HepG2 (cell line): ENCODE measurements at regions not wholly inside any gene's neighbourhood (a gene's known extent, or its start where the extent isn't known, plus 50 kb on each side); places are given as distances from the start of the nearest gene placed in this dataset.

Source experiments
- ATAC-seq: fragments of 200-7000 bp; cut with Tn5 transposase; 3 replicates; pipeline ENCODE4 v1.9.1; 2020; ENCODE audit warnings: mild to moderate bottlenecking, moderate library complexity
- BruUV-seq: library from RNA; stranded (reverse); fragments of 400-500 nt; replicated peaks from 2 replicates; lab custom pipeline; 2021; lab: Mats Ljungman, UMichigan
- CTCF ChIA-PET: fragments of 300-600 bp; formaldehyde crosslinking; extraction: SDS; loops from one replicate; lab custom pipeline; 2021; ENCODE audit warnings: low total read pairs, inconsistent platforms, low intra/inter-chr PET ratio; lab: Yijun Ruan, JAX
- POLR2A ChIA-PET: fragments of 350-600 bp; sonication (Branson Sonifier 250); formaldehyde crosslinking; loops from one replicate; lab custom pipeline; 2020; ENCODE audit warnings: antibody characterized with exemption, inconsistent platforms; lab: Yijun Ruan, JAX
- DNase-seq: peaks from one replicate; pipeline ENCODE4 v3.0.0-alpha.2; 2015; ENCODE audit warnings: low spot score
- FAIRE-seq: peaks from 3 replicates; lab custom pipeline; 2011; peaks lifted over from hg19 to GRCh38; lab: Jason Lieb, UNC
- H2AFZ ChIP-seq: one replicate; pipeline ENCODE4 v1.6.1; 2011; ENCODE audit warnings: low read length, inconsistent platforms
- H3K27ac ChIP-seq: fragments of 300-600 bp; 3 replicates; pipeline ENCODE4 v1.8.0; 2011; ENCODE audit warnings: mixed run types, mild to moderate bottlenecking, mixed read lengths, low read length, inconsistent platforms; ENCODE audit not compliant: insufficient read depth; ENCODE audit errors: extremely low read length
- H3K27me3 ChIP-seq, 2 experiments: fragments of 200-600 bp in 1 of 2; 2 replicates in 1 of 2; 3 replicates in 1 of 2; pipeline versions ENCODE4 v1.6.0 to v1.8.0; 2011; ENCODE audit warnings: low read length in 2 of 2, mild to moderate bottlenecking in 2 of 2, moderate library complexity in 2 of 2, inconsistent platforms in 1 of 2; ENCODE audit not compliant: insufficient read depth in 2 of 2, control insufficient read depth in 1 of 2
- H3K36me3 ChIP-seq, 2 experiments: fragments of 200-600 bp in 1 of 2; replicated peaks in 1 of 2; 2 replicates in 1 of 2; 3 replicates in 1 of 2; pipeline versions ENCODE4 v1.5.1 to v1.8.0; 2011; ENCODE audit warnings: low read length in 2 of 2, inconsistent platforms in 1 of 2; ENCODE audit not compliant: insufficient read depth in 2 of 2, control insufficient read depth in 1 of 2
- H3K4me1 ChIP-seq: 2 replicates; pipeline ENCODE4 v1.5.1; 2012; ENCODE audit warnings: low read length, inconsistent platforms; ENCODE audit not compliant: insufficient read depth
- H3K4me2 ChIP-seq: 2 replicates; pipeline ENCODE4 v1.6.0; 2011; ENCODE audit warnings: low read depth, low read length, inconsistent platforms
- H3K4me3 ChIP-seq, 3 experiments: fragments of 200-600 bp in 1 of 3; sonication (generic), shearing (Covaris generic) in 1 of 3; replicated peaks in 1 of 3; 2 replicates each; pipeline ENCODE4 v1.5.1; 2011 to 2016; ENCODE audit warnings: low read length in 3 of 3, inconsistent platforms in 2 of 3, low read depth in 2 of 3, mild to moderate bottlenecking in 2 of 3, control low read depth in 1 of 3, mixed read lengths in 1 of 3; ENCODE audit not compliant: insufficient read depth in 1 of 3
- H3K79me2 ChIP-seq: one replicate; pipeline ENCODE4 v1.6.1; 2011; ENCODE audit warnings: low read length, inconsistent platforms; ENCODE audit not compliant: insufficient read depth
- H3K9ac ChIP-seq: 2 replicates; pipeline ENCODE4 v1.6.0; 2011; ENCODE audit warnings: mild to moderate bottlenecking, low read depth, low read length, inconsistent platforms; ENCODE audit not compliant: insufficient read depth
- H3K9me3 ChIP-seq: 2 replicates; pipeline ENCODE4 v1.5.1; 2012; ENCODE audit warnings: mild to moderate bottlenecking, low read length
- H4K20me1 ChIP-seq: 2 replicates; pipeline ENCODE4 v1.6.0; 2011; ENCODE audit warnings: inconsistent platforms, mild to moderate bottlenecking, low read length, moderate library complexity; ENCODE audit not compliant: insufficient read depth
- CREB1 ChIP-seq, 2 experiments: fragments of 450-650 bp in 1 of 2; IDR thresholded peaks; 2 replicates each; pipeline ENCODE4 v1.6.1; 2016 to 2017; ENCODE audit warnings: control low read depth in 1 of 2, mild to moderate bottlenecking in 1 of 2, missing compliant biosample characterization in 1 of 2, missing genetic modification characterization in 1 of 2
- ETV5 ChIP-seq: IDR thresholded peaks from 2 replicates; pipeline ENCODE4 v1.6.1; 2018; ENCODE audit warnings: missing biosample characterization, missing genetic modification reagents, inconsistent platforms, borderline replicate concordance
- MTF1 ChIP-seq: sonication (generic); formaldehyde crosslinking; IDR thresholded peaks from 2 replicates; pipeline ENCODE4 v1.5.0; 2020; ENCODE audit warnings: missing genetic modification reagents
- PITX1 ChIP-seq: sonication (generic); formaldehyde crosslinking; IDR thresholded peaks from 2 replicates; pipeline ENCODE4 v1.5.1; 2020; ENCODE audit warnings: mild to moderate bottlenecking, missing genetic modification reagents
- PPARG ChIP-seq: conservative IDR thresholded peaks from 2 replicates; pipeline ENCODE4 v1.6.1; 2016; ENCODE audit warnings: missing biosample characterization, missing genetic modification reagents
- RBAK ChIP-seq: sonication (generic); formaldehyde crosslinking; IDR thresholded peaks from 2 replicates; pipeline ENCODE4 v1.5.1; 2020; ENCODE audit warnings: mild to moderate bottlenecking, missing genetic modification reagents
- SUZ12 ChIP-seq: fragments of 150-350 bp; IDR thresholded peaks from 2 replicates; pipeline ENCODE4 v1.6.1; 2014; ENCODE audit warnings: low read depth, low read length
- ZNF550 ChIP-seq: sonication (generic); formaldehyde crosslinking; IDR thresholded peaks from 2 replicates; pipeline ENCODE4 v1.4.0; 2020; ENCODE audit warnings: mild to moderate bottlenecking, missing genetic modification reagents, borderline replicate concordance
- WGBS: methylation state at CpG from one replicate; pipeline ENCODE4 v1.1.6; 2017; ENCODE audit warnings: low lambda C conversion rate; 5-methylcytosine and 5-hydroxymethylcytosine counted together
- in situ Hi-C: cut with HindIII; loops from 2 replicates; pipeline ENCODE4 v1.10.0; 2017; ENCODE audit warnings: low pct_unique_long_range_greater_than_20kb; ENCODE audit not compliant: extremely low pct_ligation_motif_present
- intact Hi-C: fragments of 100-400 bp; cut with micrococcal nuclease; formaldehyde crosslinking; loops from one replicate; pipeline ENCODE4 v1.10.0; 2022; ENCODE audit not compliant: unreplicated experiment
- TF ChIP-seq, protein P1 (sequence below): sonication (generic); formaldehyde crosslinking; IDR thresholded peaks from 2 replicates; pipeline ENCODE4 v1.4.0; 2020; ENCODE audit warnings: missing genetic modification reagents
- TF ChIP-seq, protein P2 (sequence below): sonication (generic); formaldehyde crosslinking; IDR thresholded peaks from 2 replicates; pipeline ENCODE4 v1.4.0; 2020; ENCODE audit warnings: missing genetic modification reagents, borderline replicate concordance
- TF ChIP-seq, protein P3 (sequence below): sonication (generic); formaldehyde crosslinking; IDR thresholded peaks from 2 replicates; pipeline ENCODE4 v1.4.0; 2020; ENCODE audit warnings: missing genetic modification reagents, mild to moderate bottlenecking, borderline replicate concordance

DNA sequence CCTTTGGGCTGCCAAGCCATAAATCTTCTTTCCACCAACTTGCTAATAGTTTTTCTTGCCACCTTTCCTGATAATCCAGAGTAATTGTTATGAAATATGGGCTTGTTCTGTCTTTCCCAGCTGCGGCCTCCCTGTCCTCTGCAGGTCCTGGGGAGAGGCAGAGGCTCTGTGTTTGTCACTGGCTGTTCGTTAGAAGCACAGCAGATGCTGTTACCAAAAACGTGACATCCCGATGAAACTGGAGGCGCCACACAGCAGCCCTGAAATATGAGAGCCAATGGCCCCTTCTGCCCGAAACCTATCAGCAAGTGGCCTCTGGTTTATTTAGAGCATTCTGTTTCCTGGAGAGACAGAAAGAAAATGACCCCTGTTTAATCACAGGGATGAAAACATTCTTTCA is 115.1 kb upstream of the ANKFN1 start:
- ChIA-PET POLR2A (no interaction called here), CTCF (no interaction called here)
- Histone ChIP-seq H4K20me1 (no peaks in the 10 kb centered on the region), H3K4me1 (no peaks in the 10 kb centered on the region), H3K9ac (no peak overlapping the region), H3K27ac (no peak overlapping the region), H3K9me3 (no peaks in the 10 kb centered on the region), H3K27me3 (no peaks in the 10 kb centered on the region), H3K4me2 (no peak overlapping the region), H3K4me3 (no peak overlapping the region), H3K36me3 (no peaks in the 10 kb centered on the region), H2AFZ (no peak overlapping the region)
- FAIRE-seq = no peak
- intact Hi-C loops = no loop called here
- 8% methylated on average over 6 of the region's 6 CpGs for whole genome bisulfite sequencing
- no peak for ATAC-seq
- in situ Hi-C loops = no loop called here
- no peak for DNase-seq
- no TSS peak for BruUV-seq
- TF ChIP-seq RBAK (CRISPR knock-in tag) (no peak), ETV5 (CRISPR knock-in tag) (no peak), CREB1 (IDR thresholded peaks at IDR 0.05) (no peak), CREB1 (CRISPR knock-in tag; IDR thresholded peaks at IDR 0.05) (no peak), ZNF550 (no peak), PPARG (CRISPR knock-in tag) (no peak), MTF1 (CRISPR knock-in tag) (no peak), SUZ12 (no peak), PITX1 (CRISPR knock-in tag) (no peak)
- TF ChIP-seq, protein P1, sequence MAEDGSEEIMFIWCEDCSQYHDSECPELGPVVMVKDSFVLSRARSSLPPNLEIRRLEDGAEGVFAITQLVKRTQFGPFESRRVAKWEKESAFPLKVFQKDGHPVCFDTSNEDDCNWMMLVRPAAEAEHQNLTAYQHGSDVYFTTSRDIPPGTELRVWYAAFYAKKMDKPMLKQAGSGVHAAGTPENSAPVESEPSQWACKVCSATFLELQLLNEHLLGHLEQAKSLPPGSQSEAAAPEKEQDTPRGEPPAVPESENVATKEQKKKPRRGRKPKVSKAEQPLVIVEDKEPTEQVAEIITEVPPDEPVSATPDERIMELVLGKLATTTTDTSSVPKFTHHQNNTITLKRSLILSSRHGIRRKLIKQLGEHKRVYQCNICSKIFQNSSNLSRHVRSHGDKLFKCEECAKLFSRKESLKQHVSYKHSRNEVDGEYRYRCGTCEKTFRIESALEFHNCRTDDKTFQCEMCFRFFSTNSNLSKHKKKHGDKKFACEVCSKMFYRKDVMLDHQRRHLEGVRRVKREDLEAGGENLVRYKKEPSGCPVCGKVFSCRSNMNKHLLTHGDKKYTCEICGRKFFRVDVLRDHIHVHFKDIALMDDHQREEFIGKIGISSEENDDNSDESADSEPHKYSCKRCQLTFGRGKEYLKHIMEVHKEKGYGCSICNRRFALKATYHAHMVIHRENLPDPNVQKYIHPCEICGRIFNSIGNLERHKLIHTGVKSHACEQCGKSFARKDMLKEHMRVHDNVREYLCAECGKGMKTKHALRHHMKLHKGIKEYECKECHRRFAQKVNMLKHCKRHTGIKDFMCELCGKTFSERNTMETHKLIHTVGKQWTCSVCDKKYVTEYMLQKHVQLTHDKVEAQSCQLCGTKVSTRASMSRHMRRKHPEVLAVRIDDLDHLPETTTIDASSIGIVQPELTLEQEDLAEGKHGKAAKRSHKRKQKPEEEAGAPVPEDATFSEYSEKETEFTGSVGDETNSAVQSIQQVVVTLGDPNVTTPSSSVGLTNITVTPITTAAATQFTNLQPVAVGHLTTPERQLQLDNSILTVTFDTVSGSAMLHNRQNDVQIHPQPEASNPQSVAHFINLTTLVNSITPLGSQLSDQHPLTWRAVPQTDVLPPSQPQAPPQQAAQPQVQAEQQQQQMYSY (CRISPR knock-in tag) = no peak
- TF ChIP-seq, protein P2, sequence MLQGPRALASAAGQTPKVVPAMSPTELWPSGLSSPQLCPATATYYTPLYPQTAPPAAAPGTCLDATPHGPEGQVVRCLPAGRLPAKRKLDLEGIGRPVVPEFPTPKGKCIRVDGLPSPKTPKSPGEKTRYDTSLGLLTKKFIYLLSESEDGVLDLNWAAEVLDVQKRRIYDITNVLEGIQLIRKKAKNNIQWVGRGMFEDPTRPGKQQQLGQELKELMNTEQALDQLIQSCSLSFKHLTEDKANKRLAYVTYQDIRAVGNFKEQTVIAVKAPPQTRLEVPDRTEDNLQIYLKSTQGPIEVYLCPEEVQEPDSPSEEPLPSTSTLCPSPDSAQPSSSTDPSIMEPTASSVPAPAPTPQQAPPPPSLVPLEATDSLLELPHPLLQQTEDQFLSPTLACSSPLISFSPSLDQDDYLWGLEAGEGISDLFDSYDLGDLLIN (CRISPR knock-in tag) = no peak
- TF ChIP-seq, protein P3, sequence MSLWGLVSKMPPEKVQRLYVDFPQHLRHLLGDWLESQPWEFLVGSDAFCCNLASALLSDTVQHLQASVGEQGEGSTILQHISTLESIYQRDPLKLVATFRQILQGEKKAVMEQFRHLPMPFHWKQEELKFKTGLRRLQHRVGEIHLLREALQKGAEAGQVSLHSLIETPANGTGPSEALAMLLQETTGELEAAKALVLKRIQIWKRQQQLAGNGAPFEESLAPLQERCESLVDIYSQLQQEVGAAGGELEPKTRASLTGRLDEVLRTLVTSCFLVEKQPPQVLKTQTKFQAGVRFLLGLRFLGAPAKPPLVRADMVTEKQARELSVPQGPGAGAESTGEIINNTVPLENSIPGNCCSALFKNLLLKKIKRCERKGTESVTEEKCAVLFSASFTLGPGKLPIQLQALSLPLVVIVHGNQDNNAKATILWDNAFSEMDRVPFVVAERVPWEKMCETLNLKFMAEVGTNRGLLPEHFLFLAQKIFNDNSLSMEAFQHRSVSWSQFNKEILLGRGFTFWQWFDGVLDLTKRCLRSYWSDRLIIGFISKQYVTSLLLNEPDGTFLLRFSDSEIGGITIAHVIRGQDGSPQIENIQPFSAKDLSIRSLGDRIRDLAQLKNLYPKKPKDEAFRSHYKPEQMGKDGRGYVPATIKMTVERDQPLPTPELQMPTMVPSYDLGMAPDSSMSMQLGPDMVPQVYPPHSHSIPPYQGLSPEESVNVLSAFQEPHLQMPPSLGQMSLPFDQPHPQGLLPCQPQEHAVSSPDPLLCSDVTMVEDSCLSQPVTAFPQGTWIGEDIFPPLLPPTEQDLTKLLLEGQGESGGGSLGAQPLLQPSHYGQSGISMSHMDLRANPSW (CRISPR knock-in tag) = no peak
- TF ChIP-seq, all 625 proteins: peak for 0
- no peaks in the 10 kb centered on the region for H3K79me2 ChIP-seq
